ENCODE measurements at regions not wholly inside any gene's neighbourhood (a gene's known extent, or its start where the extent isn't known, plus 50 kb on each side); places are given as distances from the start of the nearest gene placed in this dataset.

GRCh38 chr2:19457809-19458208 is 99.4 kb upstream of the OSR1 start:
- BruUV-seq (replicated peaks): no TSS peak
- Histone ChIP-seq H3K79me2 (ENCODE audit: control insufficient read depth, insufficient read depth, low read length) (no peaks in the 10 kb centered on the region), H3K4me1 (ENCODE audit: control insufficient read depth, insufficient read depth, low read length) (no peaks in the 10 kb centered on the region), H3K36me3 (ENCODE audit: control insufficient read depth in 2 of 2, insufficient read depth in 2 of 2, low read length in 1 of 2) (no peaks in the 10 kb centered on the region), H3K4me3 (no peak overlapping the region), H4K20me1 (ENCODE audit: control insufficient read depth, insufficient read depth) (no peaks in the 10 kb centered on the region), H3K9ac (ENCODE audit: control insufficient read depth, insufficient read depth, low read length) (no peak overlapping the region), H3K27me3 (replicated peaks in 1 of 2; ENCODE audit: control insufficient read depth in 2 of 2, insufficient read depth in 2 of 2, low read length in 1 of 2) (no peaks in the 10 kb centered on the region; a peak in 1 of 4 replicates), H3K4me2 (ENCODE audit: control insufficient read depth, insufficient read depth) (no peak overlapping the region), H3K27ac (ENCODE audit: control insufficient read depth, insufficient read depth) (no peak overlapping the region), H3K9me3 (replicated peaks; ENCODE audit: control insufficient read depth, insufficient read depth, low read length) (no peaks in the 10 kb centered on the region; the same call in 2 of the 3 replicates), H2AFZ (ENCODE audit: control insufficient read depth, low read depth, low read length) (no peak overlapping the region)
- in situ Hi-C loops (cut with MboI): no loop called here
- intact Hi-C loops (cut with micrococcal nuclease; ENCODE audit: unreplicated experiment): no loop called here
- ChIA-PET POLR2A (no interaction called here), RAD21 (ENCODE audit: unreplicated experiment) (no interaction called here), CTCF (interaction anchor here (0.6 kb wide), 1 partner anchor 489 kb away, joined by 3 read pairs; no protein-coding TSS in a partner anchor), SMC1A (ENCODE audit: uncharacterized antibody, unreplicated experiment) (no interaction called here)
- DNase-seq (ENCODE audit: low read depth, low spot score) (no peak), FAIRE-seq (no peak), ATAC-seq (no peak)
- TF ChIP-seq HSF1 (IDR thresholded peaks at IDR 0.05; ENCODE audit: low read depth, low read length) (no peak), ZNF592 (IDR thresholded peaks at IDR 0.05) (no peak)

All from GM12878 (cell line).